ENCODE measurements at regions not wholly inside any gene's neighbourhood (a gene's known extent, or its start where the extent isn't known, plus 50 kb on each side); places are given as distances from the start of the nearest gene placed in this dataset.

GRCh38 chr2:22950431-22950830, 434.5 kb upstream of the KLHL29 start:
- no peak for TF ChIP-seq POLR2AphosphoS5 (IDR thresholded peaks at IDR 0.05; ENCODE audit: low read depth, low read length)
- no peak for TF ChIP-seq SIN3A (IDR thresholded peaks at IDR 0.05; ENCODE audit: borderline replicate concordance, insufficient read depth, low read length)
- TF ChIP-seq FOXP2 (optimal IDR thresholded peaks at IDR 0.05; ENCODE audit: borderline replicate concordance, extremely low read depth, extremely low read length, insufficient read depth), result no peak
- no peak for TF ChIP-seq TAF1 (IDR thresholded peaks at IDR 0.05; ENCODE audit: borderline replicate concordance, insufficient read depth, low read length)
- TF ChIP-seq REST (IDR thresholded peaks at IDR 0.05; ENCODE audit: insufficient read depth in 1 of 2, low read depth in 2 of 2, low read length in 2 of 2), result no peak

- TF ChIP-seq TAF1 (IDR thresholded peaks at IDR 0.05; ENCODE audit: borderline replicate concordance, insufficient read depth, low read length) (no peak), REST (IDR thresholded peaks at IDR 0.05; ENCODE audit: insufficient read depth in 1 of 2, low read depth in 2 of 2, low read length in 2 of 2) (no peak), FOXP2 (optimal IDR thresholded peaks at IDR 0.05; ENCODE audit: borderline replicate concordance, extremely low read depth, extremely low read length, insufficient read depth) (no peak), POLR2AphosphoS5 (IDR thresholded peaks at IDR 0.05; ENCODE audit: low read depth, low read length) (no peak), SIN3A (IDR thresholded peaks at IDR 0.05; ENCODE audit: borderline replicate concordance, insufficient read depth, low read length) (no peak)
Observed at GRCh38 chr2:22952656-22953225, 432.2 kb upstream of the KLHL29 start.

DNA sequence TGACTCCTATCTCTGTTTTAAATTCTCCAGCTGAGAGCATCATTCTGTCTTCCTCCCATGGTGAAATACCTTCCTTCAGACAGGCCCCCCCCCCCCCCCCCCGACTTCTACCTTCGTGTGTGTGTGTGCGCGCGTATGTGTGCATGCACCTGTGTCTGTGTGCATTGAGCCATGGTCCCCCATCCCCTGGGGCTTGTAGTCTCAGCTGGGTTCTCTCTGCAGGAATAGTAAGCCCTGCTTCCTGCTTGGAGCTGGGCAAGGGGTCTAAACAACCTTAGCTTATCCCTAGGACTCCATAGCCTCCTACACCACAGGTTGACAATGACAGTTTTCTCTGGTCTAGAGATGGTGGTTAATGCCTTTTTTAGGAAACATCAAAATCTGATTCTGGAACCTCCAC, 427.5 kb upstream of the KLHL29 start:
- TF ChIP-seq REST (IDR thresholded peaks at IDR 0.05; ENCODE audit: insufficient read depth in 1 of 2, low read depth in 2 of 2, low read length in 2 of 2) (no peak), POLR2AphosphoS5 (IDR thresholded peaks at IDR 0.05; ENCODE audit: low read depth, low read length) (no peak)

- TF ChIP-seq REST (IDR thresholded peaks at IDR 0.05; ENCODE audit: insufficient read depth in 1 of 2, low read depth in 2 of 2, low read length in 2 of 2), result no peak
- TF ChIP-seq POLR2AphosphoS5 (IDR thresholded peaks at IDR 0.05; ENCODE audit: low read depth, low read length), result no peak
- no peak for TF ChIP-seq SIN3A (IDR thresholded peaks at IDR 0.05; ENCODE audit: borderline replicate concordance, insufficient read depth, low read length)
- no peak for TF ChIP-seq TAF1 (IDR thresholded peaks at IDR 0.05; ENCODE audit: borderline replicate concordance, insufficient read depth, low read length)
- TF ChIP-seq FOXP2 (optimal IDR thresholded peaks at IDR 0.05; ENCODE audit: borderline replicate concordance, extremely low read depth, extremely low read length, insufficient read depth), result no peak
Observed at GRCh38 chr2:22958308-22958707, 426.7 kb upstream of the KLHL29 start.

- TF ChIP-seq TAF1 (IDR thresholded peaks at IDR 0.05; ENCODE audit: borderline replicate concordance, insufficient read depth, low read length) (no peak), REST (IDR thresholded peaks at IDR 0.05; ENCODE audit: insufficient read depth in 1 of 2, low read depth in 2 of 2, low read length in 2 of 2) (no peak), FOXP2 (optimal IDR thresholded peaks at IDR 0.05; ENCODE audit: borderline replicate concordance, extremely low read depth, extremely low read length, insufficient read depth) (no peak), SIN3A (IDR thresholded peaks at IDR 0.05; ENCODE audit: borderline replicate concordance, insufficient read depth, low read length) (no peak), POLR2AphosphoS5 (IDR thresholded peaks at IDR 0.05; ENCODE audit: low read depth, low read length) (no peak)
Observed at GRCh38 chr2:22967756-22968155, 417.2 kb upstream of the KLHL29 start.

Measured in PFSK-1 (cell line).